Astrocyte (in vitro differentiated cells and primary cell): ENCODE measurements at regions not wholly inside any gene's neighbourhood (a gene's known extent, or its start where the extent isn't known, plus 50 kb on each side); places are given as distances from the start of the nearest gene placed in this dataset.
A peak's percentile ranks its signal among the peaks of the same experiment; 100 is the strongest.

ENCODE experiments used
- DNase-seq: peaks from one replicate; pipeline ENCODE4 v3.0.0-alpha.2; 2010; ENCODE audit warnings: low read depth
- FAIRE-seq: peaks from 2 replicates; lab custom pipeline; 2011; peaks lifted over from hg19 to GRCh38; lab: Jason Lieb, UNC
- H2AFZ ChIP-seq: 2 replicates; pipeline ENCODE4 v1.6.0; 2012; ENCODE audit warnings: low read depth, low read length, inconsistent platforms
- H3K27ac ChIP-seq: 2 replicates; pipeline ENCODE4 v1.5.1; 2011; ENCODE audit warnings: low read depth, low read length, inconsistent platforms
- H3K27me3 ChIP-seq: 2 replicates; pipeline ENCODE4 v1.6.0; 2011; ENCODE audit warnings: low read length, inconsistent platforms; ENCODE audit not compliant: insufficient read depth
- H3K36me3 ChIP-seq: 2 replicates; pipeline ENCODE4 v1.5.1; 2011; ENCODE audit warnings: low read length, inconsistent platforms; ENCODE audit not compliant: insufficient read depth
- H3K4me1 ChIP-seq: 2 replicates; pipeline ENCODE4 v1.5.1; 2011; ENCODE audit warnings: low read length, inconsistent platforms; ENCODE audit not compliant: insufficient read depth
- H3K4me2 ChIP-seq: 2 replicates; pipeline ENCODE4 v1.6.0; 2012; ENCODE audit warnings: low read length, inconsistent platforms
- H3K4me3 ChIP-seq: 2 replicates; pipeline ENCODE4 v1.5.1; 2011; ENCODE audit warnings: low read depth, mild to moderate bottlenecking, low read length, inconsistent platforms; ENCODE audit not compliant: insufficient read depth
- H3K79me2 ChIP-seq: 2 replicates; pipeline ENCODE4 v1.6.0; 2012; ENCODE audit warnings: mild to moderate bottlenecking, low read length, inconsistent platforms; ENCODE audit not compliant: insufficient read depth
- H3K9ac ChIP-seq: 2 replicates; pipeline ENCODE4 v1.6.0; 2012; ENCODE audit warnings: mild to moderate bottlenecking, low read length, inconsistent platforms
- H3K9me3 ChIP-seq: 2 replicates; pipeline ENCODE4 v1.5.1; 2012; ENCODE audit warnings: low read depth, mild to moderate bottlenecking, low read length, inconsistent platforms; ENCODE audit not compliant: insufficient read depth
- H4K20me1 ChIP-seq: 2 replicates; pipeline ENCODE4 v1.6.0; 2012; ENCODE audit warnings: low read length, inconsistent platforms; ENCODE audit not compliant: insufficient read depth
- H3K27ac Mint-ChIP-seq: one replicate; pipeline ENCODE4 v1.8.0; 2021; ENCODE audit warnings: mild to moderate bottlenecking, mixed read lengths; ENCODE audit not compliant: unreplicated experiment
- H3K27me3 Mint-ChIP-seq: one replicate; pipeline ENCODE4 v1.8.0; 2021; ENCODE audit warnings: low read depth, mixed read lengths; ENCODE audit not compliant: unreplicated experiment
- H3K36me3 Mint-ChIP-seq: one replicate; pipeline ENCODE4 v1.8.0; 2021; ENCODE audit warnings: low read depth, mixed read lengths; ENCODE audit not compliant: unreplicated experiment
- H3K4me1 Mint-ChIP-seq: one replicate; pipeline ENCODE4 v1.8.0; 2021; ENCODE audit warnings: low read depth, mixed read lengths; ENCODE audit not compliant: unreplicated experiment
- H3K4me3 Mint-ChIP-seq: one replicate; pipeline ENCODE4 v1.8.0; 2021; ENCODE audit warnings: mild to moderate bottlenecking, moderate library complexity, mixed read lengths; ENCODE audit not compliant: unreplicated experiment
- H3K9me3 Mint-ChIP-seq: one replicate; pipeline ENCODE4 v1.8.0; 2021; ENCODE audit warnings: mild to moderate bottlenecking, mixed read lengths; ENCODE audit not compliant: unreplicated experiment
- EZH2 ChIP-seq: IDR thresholded peaks from 2 replicates; pipeline ENCODE4 v1.6.1; 2012; ENCODE audit warnings: mild to moderate bottlenecking, low read length, inconsistent platforms; ENCODE audit not compliant: insufficient read depth
- TF ChIP-seq, protein P1 (sequence below): IDR thresholded peaks from 2 replicates; pipeline ENCODE4 v1.5.1; 2011; ENCODE audit warnings: low read depth, mild to moderate bottlenecking, inconsistent platforms, low read length, moderate library complexity; ENCODE audit not compliant: insufficient read depth

DNA sequence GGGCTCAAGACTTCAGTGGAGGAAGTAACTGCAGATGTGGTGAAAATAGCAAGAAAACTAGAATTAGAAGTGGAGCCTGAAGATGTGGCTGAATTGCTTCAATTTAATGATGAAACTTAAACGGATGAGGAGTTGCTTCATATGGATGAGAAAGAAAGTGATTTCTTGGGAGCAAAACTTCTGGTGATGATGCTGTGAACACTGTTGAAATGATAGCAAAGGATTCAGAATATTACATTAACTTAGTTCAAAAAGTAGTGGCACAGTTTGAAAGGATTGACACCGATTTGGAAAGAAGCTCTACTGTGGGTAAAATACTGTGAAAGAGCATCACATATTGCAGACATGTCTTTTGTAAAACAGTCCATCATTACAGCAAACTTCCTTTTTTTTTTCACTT, 638.0 kb downstream of the NYAP2 start:
- H3K9me3 ChIP-seq, result no peaks in the 10 kb centered on the region
- no peaks in the 10 kb centered on the region for H3K36me3 Mint-ChIP-seq
- no peak overlapping the region for H3K4me2 ChIP-seq
- no peak overlapping the region for H3K4me3 ChIP-seq
- no peaks in the 10 kb centered on the region for H3K27me3 Mint-ChIP-seq
- H3K4me3 Mint-ChIP-seq, result no peak overlapping the region
- no peak for DNase-seq
- H4K20me1 ChIP-seq, result no peaks in the 10 kb centered on the region
- no peaks in the 10 kb centered on the region for H3K36me3 ChIP-seq
- no peaks in the 10 kb centered on the region for H3K79me2 ChIP-seq
- no peak overlapping the region for H3K27ac ChIP-seq
- no peak overlapping the region for H3K27ac Mint-ChIP-seq
- H3K4me1 ChIP-seq, result no peaks in the 10 kb centered on the region
- peaks cover under 1% of the 10 kb centered on the region for H3K4me1 Mint-ChIP-seq
- no peak for FAIRE-seq
- no peaks in the 10 kb centered on the region for H3K27me3 ChIP-seq
- no peak overlapping the region for H2AFZ ChIP-seq
- TF ChIP-seq, protein P1, sequence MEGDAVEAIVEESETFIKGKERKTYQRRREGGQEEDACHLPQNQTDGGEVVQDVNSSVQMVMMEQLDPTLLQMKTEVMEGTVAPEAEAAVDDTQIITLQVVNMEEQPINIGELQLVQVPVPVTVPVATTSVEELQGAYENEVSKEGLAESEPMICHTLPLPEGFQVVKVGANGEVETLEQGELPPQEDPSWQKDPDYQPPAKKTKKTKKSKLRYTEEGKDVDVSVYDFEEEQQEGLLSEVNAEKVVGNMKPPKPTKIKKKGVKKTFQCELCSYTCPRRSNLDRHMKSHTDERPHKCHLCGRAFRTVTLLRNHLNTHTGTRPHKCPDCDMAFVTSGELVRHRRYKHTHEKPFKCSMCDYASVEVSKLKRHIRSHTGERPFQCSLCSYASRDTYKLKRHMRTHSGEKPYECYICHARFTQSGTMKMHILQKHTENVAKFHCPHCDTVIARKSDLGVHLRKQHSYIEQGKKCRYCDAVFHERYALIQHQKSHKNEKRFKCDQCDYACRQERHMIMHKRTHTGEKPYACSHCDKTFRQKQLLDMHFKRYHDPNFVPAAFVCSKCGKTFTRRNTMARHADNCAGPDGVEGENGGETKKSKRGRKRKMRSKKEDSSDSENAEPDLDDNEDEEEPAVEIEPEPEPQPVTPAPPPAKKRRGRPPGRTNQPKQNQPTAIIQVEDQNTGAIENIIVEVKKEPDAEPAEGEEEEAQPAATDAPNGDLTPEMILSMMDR, result no peak
- TF ChIP-seq EZH2, result no peak
- no peak overlapping the region for H3K9ac ChIP-seq
- H3K9me3 Mint-ChIP-seq, result peaks cover 7% of the 10 kb centered on the region

GRCh38 chr2:226031647-226032501, 632.4 kb downstream of the NYAP2 start:
- Histone ChIP-seq H3K27ac (peak overlapping the region; percentile 83), H3K4me3 (peak overlapping the region; percentile 71), H3K9me3 (no peaks in the 10 kb centered on the region), H3K27me3 (no peaks in the 10 kb centered on the region), H3K79me2 (no peaks in the 10 kb centered on the region), H2AFZ (peak overlapping the region; percentile 90), H4K20me1 (no peaks in the 10 kb centered on the region), H3K4me2 (peak overlapping the region; percentile 95), H3K36me3 (no peaks in the 10 kb centered on the region), H3K9ac (peak overlapping the region; percentile 86), H3K4me1 (peaks cover 8% of the 10 kb centered on the region)
- DNase-seq (peak; percentile 39), FAIRE-seq (no peak)
- H3K27ac Mint-ChIP-seq, result peak overlapping the region; percentile 95
- H3K36me3 Mint-ChIP-seq, result no peaks in the 10 kb centered on the region
- no peaks in the 10 kb centered on the region for H3K27me3 Mint-ChIP-seq
- TF ChIP-seq EZH2, result no peak
- TF ChIP-seq, protein P1, result no peak
- peak overlapping the region; percentile 86 for H3K4me3 Mint-ChIP-seq
- H3K9me3 Mint-ChIP-seq, result peaks cover 7% of the 10 kb centered on the region
- H3K4me1 Mint-ChIP-seq, result peaks cover 15% of the 10 kb centered on the region
